ENCODE measurements at regions not wholly inside any gene's neighbourhood (a gene's known extent, or its start where the extent isn't known, plus 50 kb on each side); places are given as distances from the start of the nearest gene placed in this dataset.

DNA sequence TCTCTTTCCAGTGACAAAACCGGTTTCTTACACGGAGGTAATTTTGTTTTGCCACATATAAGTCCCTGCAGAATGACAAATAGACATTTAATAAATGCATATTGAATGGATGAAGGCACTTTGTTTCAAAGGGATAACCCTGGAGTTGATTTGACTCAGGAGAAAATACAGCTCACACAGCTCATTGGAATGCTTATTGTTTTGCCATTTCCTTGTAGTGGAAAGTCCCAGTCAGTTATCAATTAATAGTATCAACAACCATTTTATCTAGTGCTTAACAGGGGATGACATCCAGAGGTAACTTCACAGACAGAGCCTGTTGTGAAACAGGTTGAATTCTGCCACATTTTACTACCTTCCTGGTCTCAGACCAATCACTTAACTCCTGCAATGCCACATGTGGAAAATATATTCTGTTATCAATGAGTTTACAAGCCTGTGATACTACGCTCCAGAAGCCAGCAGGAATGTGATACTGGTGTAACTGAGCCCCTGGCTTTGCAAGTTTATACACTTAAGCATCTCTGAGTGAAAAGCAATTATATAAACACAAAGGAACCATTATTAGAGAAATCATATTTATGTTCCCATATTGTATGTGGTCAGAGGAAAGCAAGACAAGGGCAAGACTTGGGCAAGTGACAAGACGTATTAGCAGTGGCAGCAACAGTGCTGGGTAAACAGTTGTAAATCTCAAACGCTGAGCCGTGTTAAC, 123.1 kb upstream of the ANKRD55 start (continued):
- TF ChIP-seq, protein P1, sequence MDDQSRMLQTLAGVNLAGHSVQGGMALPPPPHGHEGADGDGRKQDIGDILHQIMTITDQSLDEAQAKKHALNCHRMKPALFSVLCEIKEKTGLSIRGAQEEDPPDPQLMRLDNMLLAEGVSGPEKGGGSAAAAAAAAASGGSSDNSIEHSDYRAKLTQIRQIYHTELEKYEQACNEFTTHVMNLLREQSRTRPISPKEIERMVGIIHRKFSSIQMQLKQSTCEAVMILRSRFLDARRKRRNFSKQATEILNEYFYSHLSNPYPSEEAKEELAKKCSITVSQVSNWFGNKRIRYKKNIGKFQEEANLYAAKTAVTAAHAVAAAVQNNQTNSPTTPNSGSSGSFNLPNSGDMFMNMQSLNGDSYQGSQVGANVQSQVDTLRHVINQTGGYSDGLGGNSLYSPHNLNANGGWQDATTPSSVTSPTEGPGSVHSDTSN (IDR thresholded peaks at IDR 0.05): no peak
- TF ChIP-seq NRF1 (IDR thresholded peaks at IDR 0.05; ENCODE audit: low read depth, low read length) (no peak), TEAD4 (IDR thresholded peaks at IDR 0.05; ENCODE audit: borderline replicate concordance, insufficient read depth) (no peak)

DNA sequence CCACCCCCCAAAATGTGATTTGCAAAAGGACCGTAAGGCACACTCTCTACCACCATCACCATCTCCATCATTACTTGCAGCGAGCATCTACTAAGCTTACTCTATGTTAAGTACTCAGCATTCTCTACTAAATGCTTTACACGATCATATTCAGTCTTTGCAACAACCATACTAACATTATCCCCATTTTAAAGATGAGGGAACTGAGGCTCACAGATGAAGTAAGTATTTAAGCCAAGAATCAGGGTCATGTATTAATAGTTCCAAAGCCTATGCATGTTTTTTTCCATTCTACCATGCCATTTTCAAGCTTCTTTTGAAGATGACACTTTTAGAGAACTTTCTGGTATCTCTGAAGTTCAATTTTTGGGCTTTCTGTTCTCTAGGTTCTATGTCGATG, 121.7 kb upstream of the ANKRD55 start:
- no peak overlapping the region for H3K27ac ChIP-seq (ENCODE audit: low read depth in 2 of 2, low read length in 1 of 2)
- no peaks in the 10 kb centered on the region for H3K27me3 ChIP-seq (ENCODE audit: insufficient read depth)
- H3K4me2 ChIP-seq: no peak overlapping the region
- no peak overlapping the region for H3K9ac ChIP-seq
- no peaks in the 10 kb centered on the region for H3K79me2 ChIP-seq (ENCODE audit: insufficient read depth)
- no peaks in the 10 kb centered on the region for H3K36me3 ChIP-seq (replicated peaks in 1 of 2; ENCODE audit: control insufficient read depth in 1 of 2, insufficient read depth in 2 of 2, low read length in 1 of 2)
- no peak for TF ChIP-seq NRF1 (IDR thresholded peaks at IDR 0.05; ENCODE audit: low read depth, low read length)
- no peaks in the 10 kb centered on the region for H3K9me3 ChIP-seq
- ChIA-PET POLR2A (no interaction called here), CTCF (no interaction called here)
- H3K9me2 ChIP-seq: no peaks in the 10 kb centered on the region
- no peaks in the 10 kb centered on the region for H4K20me1 ChIP-seq (ENCODE audit: insufficient read depth)
- 87% methylated on average over 4 of the region's 4 CpGs for WGBS (ENCODE audit: low lambda C conversion rate)
- H3F3A ChIP-seq (replicated peaks; ENCODE audit: insufficient read depth): peaks cover 9% of the 10 kb centered on the region
- H2AFZ ChIP-seq (ENCODE audit: low read depth): no peak overlapping the region
- H3K4me3 ChIP-seq (ENCODE audit: low read depth in 2 of 2, low read length in 1 of 2): no peak overlapping the region
- no peak for DNase-seq
- H3K4me1 ChIP-seq (ENCODE audit: control insufficient read depth in 1 of 2, insufficient read depth in 2 of 2, low read depth in 1 of 2, low read length in 1 of 2): peaks cover 2 to 15% of the 10 kb centered on the region in 2 experiments

DNA sequence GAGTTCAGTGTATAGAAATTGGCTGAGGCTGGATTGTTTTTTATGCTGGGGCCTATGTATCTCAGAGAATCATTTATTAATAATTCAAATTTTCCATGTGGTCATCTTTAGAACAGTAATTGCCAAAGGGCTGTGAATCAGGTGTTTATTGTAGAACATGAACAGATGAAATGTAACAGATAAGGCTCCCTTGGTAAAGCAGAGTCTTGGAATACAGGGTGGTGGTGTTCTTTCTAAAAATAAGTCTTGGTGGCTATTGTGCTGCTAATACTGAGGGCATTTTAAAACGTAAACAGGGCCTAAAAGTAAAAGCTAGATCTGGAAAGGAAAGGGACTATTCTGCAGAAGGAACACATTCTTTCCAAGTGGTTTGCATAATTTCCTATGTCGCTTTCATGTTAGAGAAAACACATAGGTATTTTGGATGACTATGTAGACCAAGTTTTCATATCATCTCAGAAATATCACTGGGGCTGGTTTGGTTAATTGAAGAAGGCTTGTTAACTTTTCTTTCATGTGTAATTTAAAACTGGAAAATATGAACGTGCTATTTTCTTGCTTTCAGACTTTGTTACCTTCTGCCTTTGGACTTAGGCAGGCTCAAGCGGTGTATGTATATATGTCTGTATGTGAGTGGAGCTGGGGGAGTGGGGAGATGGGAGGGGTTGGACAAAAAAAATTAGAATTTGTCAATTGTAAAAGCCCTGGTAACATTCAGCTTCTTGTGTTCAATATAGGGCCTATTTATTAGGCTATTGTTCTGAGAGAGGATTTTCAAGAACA, 119.9 kb upstream of the ANKRD55 start:
- H3K4me3 ChIP-seq (ENCODE audit: low read depth in 2 of 2, low read length in 1 of 2): no peak overlapping the region
- H4K20me1 ChIP-seq (ENCODE audit: insufficient read depth): no peaks in the 10 kb centered on the region
- H2AFZ ChIP-seq (ENCODE audit: low read depth): no peak overlapping the region
- no peak for TF ChIP-seq JUND (IDR thresholded peaks at IDR 0.05)
- TF ChIP-seq GATA2 (CRISPR knock-in tag; IDR thresholded peaks at IDR 0.05): no peak
- TF ChIP-seq CTCF (IDR thresholded peaks at IDR 0.05): no peak
- TF ChIP-seq MXI1 (IDR thresholded peaks at IDR 0.05; ENCODE audit: low read depth, low read length): no peak
- TF ChIP-seq MAX (IDR thresholded peaks at IDR 0.05; ENCODE audit: low read depth): no peak
- no peak for TF ChIP-seq FOXJ3 (CRISPR knock-in tag; IDR thresholded peaks at IDR 0.05)
- TF ChIP-seq EP300 (IDR thresholded peaks at IDR 0.05; ENCODE audit: borderline replicate concordance in 1 of 2, low read depth in 1 of 2, low read length in 1 of 2): no peak
- no peak for TF ChIP-seq CHD2 (IDR thresholded peaks at IDR 0.05; ENCODE audit: low read length, partially characterized antibody)
- no peak for TF ChIP-seq EZH2phosphoT487 (IDR thresholded peaks at IDR 0.05; ENCODE audit: borderline replicate concordance, low read depth)
- no peak for TF ChIP-seq RAD21 (IDR thresholded peaks at IDR 0.05; ENCODE audit: low read length)
- no peak overlapping the region for H3K27ac ChIP-seq (ENCODE audit: low read depth in 2 of 2, low read length in 1 of 2)
- CTCF ChIA-PET: interaction anchor here (0.6 kb wide), 1 partner anchor 11 kb away, joined by 3 read pairs; no protein-coding TSS in a partner anchor
- H3K36me3 ChIP-seq (replicated peaks in 1 of 2; ENCODE audit: control insufficient read depth in 1 of 2, insufficient read depth in 2 of 2, low read length in 1 of 2): no peaks in the 10 kb centered on the region
- H3K9ac ChIP-seq: no peak overlapping the region
- H3K4me2 ChIP-seq: no peak overlapping the region
- H3K9me2 ChIP-seq: no peaks in the 10 kb centered on the region
- POLR2A ChIA-PET: no interaction called here
- no peak for DNase-seq
- peaks cover 14% of the 10 kb centered on the region for H3F3A ChIP-seq (replicated peaks; ENCODE audit: insufficient read depth)
- no peaks in the 10 kb centered on the region for H3K79me2 ChIP-seq (ENCODE audit: insufficient read depth)
- H3K4me1 ChIP-seq (ENCODE audit: control insufficient read depth in 1 of 2, insufficient read depth in 2 of 2, low read depth in 1 of 2, low read length in 1 of 2): peaks cover 2 to 18% of the 10 kb centered on the region in 2 experiments
- WGBS (ENCODE audit: low lambda C conversion rate): 90% methylated on average over 4 of the region's 4 CpGs
- no peaks in the 10 kb centered on the region for H3K27me3 ChIP-seq (ENCODE audit: insufficient read depth)
- H3K9me3 ChIP-seq: no peaks in the 10 kb centered on the region
